ENCODE measurements at regions not wholly inside any gene's neighbourhood (a gene's known extent, or its start where the extent isn't known, plus 50 kb on each side); places are given as distances from the start of the nearest gene placed in this dataset.

DNA sequence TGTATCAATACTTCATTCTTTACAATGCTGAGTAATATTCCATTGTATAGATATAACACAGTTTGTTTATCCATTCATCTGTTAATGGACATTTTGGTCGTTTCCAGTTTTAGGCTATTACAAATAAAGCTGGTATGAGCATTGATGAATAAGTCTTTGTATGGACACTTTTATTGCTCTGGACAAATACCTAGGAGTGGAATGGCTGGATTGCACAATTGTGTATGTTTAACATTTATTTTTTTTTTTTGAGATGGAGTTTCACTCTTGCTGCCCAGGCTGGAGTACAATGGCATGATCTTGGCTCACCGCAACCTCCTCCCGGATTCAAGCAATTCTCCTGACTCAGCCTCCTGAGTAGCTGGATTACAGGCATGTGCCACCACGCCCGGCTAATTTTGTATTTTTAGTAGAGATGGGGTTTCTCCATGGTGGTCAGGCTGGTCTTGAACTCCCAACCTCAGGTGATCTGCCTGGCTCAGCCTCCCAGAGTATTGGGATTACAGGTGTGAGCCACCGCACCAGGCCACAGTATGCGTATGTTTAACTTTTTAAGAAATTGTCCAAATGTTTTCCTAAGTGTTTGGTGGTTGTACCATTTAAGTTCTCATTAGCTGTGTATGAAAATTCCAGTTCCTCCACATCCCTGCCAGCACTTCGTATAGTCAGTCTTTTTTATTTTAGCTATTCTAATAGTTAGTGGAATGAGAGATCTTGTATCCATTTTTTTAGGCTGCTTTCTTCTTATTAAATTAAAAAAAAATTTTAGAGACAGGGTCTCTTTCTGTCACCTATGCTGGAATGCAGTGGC is 194.9 kb upstream of the HAAO start:
- no peak for DNase-seq

DNA sequence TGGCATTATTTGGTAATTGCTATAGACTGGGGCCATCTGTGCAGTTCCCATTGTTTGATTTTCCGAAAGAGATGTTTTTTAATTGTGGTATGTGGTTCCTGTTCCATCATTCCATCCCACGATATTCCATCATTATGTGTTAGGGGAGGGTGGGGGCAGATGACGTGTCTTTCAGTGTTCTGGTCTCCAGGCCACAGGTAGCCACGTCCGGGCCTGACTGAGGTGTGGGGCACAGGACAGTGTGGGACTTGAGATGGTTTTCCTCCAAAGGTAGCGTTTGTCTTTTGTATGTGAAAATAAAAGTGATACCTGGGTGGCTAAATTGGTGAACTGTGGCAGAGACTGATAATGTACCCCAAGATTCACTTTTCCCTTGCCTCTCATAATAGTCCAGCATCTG is 192.2 kb upstream of the HAAO start:
- no peak for DNase-seq

DNA sequence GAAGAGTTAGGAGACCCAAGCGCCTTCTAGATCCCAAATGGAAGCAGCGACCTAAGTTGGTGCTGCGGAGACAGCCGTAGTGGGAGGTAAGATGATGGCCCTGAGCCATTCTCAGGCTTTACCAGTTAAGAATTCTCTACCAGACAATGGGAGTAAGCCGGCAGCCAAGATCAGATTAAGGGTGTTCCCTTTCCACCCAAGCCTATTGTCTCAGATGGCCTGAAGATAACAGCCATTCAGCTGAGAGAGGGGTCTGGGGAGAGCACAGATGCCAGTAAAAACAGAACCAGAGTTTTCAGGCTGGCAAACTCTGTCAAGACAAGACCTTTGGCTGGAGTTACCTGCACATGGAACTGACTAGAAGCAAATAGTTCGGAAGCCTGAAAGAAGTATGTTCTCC is 191.7 kb upstream of the HAAO start:
- DNase-seq, result no peak

DNA sequence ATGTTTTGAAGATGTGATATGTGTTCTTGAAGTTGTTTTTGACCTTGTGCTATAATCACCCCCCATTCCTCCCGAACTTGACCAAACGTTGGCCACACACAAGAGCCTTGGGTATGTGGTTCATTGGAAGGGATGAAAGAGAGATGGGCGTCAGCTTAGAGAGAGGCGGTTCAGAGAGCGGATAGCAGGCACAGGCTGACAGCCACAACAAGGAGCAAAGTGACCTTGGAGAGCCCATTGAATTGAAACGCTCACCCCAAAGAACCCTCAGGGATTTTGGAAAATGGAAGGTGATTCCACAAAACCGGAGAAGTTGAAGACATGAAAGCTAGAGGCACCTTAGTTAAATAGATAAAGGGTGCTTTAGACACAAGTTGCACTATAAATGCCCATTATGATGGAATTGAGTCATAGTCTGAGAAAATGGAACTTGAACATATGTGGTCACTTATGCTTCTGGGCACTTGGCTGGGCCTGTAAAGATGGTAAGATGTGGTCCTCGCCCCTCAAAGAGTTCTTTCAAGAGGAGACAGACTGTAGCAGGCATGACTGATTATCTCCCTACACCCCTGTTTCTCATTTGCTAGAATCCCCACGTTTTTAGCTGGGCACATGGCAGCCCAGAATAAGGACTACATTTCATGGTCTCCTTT is 188.5 kb upstream of the HAAO start:
- no peak for DNase-seq

DNA sequence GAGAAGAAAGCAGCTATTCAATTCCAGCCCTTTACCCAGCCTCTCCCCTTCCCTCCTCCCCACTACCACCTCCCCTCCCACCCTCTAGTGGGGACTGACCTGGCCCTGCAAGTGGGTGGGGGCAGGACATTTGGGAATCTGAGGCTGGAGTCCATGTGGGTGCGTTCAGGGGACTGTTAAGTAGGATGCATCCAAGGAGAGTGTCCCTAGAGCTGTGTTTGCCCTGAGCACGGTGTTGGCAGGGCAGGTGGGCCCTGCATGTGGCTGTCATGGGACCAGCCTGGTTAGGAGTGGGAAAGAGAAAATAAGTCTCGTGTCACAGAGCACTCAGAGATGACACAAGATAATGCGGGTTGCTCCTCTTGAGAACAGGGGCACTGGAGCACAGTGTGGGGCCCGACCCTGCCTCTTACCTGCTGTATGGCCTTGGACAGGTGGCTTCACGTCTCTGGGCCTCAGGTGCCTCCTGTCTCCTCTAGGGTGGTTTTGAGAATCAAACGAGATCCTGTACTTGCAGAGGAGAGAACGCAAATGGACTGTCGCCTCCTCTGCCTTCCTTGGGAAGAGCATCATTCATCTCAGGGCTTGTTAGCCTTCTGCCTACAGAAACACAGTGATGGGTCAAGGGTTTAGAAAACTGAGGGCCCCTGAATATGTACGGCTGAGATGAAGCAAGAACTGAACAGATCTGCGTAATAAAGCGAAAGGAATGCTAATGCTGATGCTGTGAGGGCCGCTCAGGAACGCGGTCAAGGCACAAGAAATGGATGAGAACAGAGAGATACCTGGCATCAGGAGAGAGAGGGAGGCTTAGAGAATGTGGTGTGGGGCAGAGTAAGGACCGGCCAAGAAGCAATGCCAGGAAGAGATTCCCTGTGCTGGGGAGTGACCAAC is 187.7 kb upstream of the HAAO start:
- DNase-seq, result no peak

DNA sequence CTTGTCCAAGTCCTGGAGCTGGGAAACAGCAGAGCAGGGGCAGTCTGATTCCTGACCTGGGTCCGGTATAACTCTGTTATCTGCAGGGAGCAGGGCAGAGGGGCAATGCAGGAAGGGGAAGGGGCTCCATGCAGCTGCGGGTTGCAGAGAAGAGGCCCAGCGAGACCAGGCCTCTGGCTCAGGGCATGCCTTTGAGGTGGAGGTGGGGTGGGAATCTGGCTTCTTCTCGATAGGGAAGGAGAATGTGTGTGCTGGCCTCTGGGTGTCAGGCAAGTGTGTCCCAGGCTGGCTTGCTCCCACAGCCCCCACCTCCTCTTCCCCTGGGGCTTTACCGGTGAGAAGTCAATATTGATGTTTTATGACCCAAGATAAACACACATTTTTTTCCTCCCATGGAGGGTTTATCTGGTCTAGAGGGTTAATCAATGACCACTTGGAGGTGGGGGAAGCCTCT is 187.1 kb upstream of the HAAO start:
- no peak for DNase-seq

DNA sequence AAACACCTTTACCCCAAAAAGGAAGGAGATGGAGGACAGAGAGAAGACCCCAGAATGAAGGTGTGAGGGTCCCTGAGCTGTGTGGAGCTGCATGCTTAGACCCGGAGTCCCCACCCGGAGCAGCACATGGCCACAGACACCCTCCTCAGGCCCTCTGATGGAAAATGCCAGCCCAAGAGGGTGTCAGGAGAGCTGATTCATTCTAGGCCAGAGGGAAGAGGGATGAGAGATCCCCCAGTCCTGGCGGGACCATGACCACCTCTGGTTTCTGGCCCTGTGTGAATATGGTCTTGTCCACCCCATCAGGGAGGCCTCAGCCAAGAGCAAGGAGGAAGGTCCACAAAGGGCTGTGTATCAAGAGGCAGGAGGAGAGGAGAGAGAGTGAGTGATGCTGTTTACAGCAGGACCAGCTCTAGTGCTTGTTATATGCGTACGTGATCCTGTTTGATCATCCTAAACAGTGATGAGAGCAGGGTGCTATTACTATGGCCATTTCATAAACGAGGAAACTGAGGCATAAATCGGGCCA is 186.6 kb upstream of the HAAO start:
- DNase-seq, result no peak

DNA sequence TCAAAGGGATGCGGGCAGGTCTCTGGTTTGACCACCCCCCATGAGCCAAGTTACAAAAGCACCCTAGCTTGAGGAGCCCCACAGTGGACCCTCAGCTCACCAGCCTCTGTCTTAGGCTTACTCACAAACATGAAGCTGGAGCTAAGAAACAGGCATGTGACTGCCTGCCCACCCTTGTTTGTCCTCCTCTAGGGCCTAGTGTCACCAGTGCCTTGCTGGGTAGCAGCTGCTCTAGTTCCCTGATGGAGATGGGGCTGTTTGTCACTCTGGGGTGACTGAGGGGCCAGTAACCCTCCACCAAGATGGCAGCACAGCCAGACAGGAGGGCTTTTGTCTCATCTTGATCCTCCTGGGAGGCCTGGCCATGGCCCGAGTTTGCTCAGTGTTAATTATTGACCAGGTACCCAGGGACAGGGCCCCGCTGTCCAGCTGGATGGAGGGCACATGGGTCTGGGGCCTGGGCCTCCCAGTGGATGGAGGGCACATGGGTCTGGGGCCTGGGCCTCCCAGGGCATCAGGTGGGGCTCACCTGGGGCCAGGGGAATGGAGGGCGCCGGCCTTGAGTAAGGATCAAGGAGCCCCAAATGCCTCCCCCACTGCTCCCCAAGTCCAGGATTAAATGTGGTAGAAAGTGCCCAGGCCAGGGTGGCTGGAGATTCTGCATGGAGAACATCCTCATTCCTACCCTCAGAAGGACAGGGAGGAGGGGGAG is 185.9 kb upstream of the HAAO start:
- no peak for DNase-seq

DNA sequence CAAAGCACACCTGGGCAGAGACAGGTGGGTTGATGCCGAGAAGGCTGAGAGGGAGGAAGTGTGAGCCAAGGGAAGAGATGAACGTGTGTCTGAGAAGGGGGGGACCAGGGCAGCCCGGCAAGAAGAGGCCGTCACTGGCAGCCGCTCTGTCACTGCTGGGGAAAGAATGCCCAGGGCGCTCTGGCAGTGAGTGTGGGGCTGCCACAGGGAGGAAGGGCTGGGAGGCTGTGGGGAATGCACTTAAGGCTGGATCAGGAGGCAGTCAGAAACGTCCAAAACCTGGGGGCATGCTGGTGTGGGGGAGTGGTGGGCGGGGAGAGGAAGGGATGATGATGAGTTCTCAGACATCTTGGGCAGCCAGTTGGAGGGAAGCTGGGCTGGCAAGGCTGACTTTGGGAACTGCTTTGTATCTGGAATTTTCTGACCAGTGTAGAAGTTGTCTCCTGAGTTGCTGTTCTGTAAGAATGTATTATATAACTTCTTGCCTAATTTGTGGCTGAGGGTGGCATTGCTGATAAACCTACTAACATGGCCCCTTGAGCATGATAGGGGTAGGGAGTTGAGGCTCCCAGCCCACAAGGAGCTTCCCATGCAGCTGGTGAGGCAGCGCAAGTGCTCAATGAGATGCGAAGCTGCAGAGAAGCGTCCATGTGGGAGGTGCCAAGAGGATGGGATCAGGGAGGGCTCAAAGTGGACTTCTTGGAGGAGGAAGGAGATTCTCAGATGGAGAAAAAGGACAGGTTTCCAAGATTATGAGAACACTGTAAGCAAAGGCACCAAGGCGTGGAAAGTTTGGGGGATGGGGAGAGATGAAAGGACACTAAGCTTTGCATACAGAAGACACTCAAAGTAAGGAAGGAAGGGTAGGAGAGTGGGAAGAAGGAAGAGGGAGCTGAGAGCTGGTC is 185.1 kb upstream of the HAAO start:
- DNase-seq, result no peak

DNA sequence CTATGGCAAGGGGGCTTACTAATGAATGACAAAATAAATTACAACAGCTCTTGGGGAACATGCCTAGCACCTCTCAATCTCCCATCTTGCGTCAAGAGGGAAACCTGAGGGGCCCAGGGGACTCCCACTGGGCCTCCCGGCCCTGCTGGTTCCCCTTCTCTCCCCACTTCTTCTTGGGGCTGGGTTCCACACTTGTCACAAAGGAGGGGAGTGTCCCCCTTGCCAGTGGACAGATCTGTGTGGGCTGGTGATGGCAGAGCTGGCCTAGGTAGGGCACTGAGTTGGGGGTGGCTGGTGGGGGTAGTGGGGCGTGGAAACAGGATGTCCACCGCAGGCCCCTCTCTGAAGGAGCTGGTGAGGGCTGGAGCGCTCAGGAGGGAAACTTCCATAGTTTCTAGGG is 184.0 kb upstream of the HAAO start:
- peak; percentile 7 for DNase-seq

DNA sequence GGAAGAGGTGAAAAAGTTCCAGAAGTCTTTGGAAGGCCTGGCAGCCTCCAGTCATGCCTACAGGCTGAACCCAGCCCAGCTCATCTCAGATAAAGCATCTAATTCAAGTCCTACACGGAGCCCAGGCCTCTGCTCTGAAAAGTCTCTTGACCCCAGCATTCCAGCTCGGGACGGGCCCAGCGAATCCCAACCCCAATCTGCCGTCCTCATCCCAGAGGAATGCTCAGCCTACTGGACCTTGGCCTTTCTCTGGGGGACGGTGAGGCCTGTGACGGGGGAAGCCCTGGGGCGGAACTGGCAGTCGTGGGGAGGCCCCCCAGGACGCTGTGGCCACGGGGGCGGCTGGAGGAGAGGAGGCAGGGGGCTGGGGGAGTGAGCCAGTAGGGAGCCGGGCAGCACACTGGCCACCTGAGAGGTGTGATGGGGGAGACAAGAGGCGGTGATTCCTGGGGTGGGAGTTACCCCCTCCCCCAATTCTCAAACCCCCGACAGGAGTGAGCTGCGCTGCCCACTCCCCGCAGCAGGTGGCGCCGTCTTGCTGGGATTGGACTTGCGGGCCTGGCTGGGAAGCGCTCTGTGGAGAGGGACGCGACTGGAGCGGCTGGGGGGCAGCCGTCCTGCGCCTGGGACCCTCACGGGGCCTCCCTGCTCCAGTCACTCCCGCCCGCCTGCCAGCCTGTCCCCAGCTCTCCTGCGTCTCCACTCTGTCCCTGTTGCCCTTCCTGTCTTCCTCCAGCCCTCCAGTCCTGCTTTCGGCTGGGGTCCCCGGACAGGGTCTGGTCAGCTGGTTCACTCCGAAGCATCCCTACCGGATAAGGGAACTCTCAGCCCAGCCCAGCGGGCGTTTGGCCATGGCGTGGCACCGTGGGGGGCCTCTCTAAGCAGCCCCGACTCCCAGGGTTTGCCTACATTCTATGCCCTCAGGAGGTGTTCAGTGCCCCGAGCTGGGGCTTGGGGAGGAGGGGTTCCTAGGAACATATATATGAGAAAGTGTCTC is 182.6 kb upstream of the HAAO start:
- peak; percentile 73 for DNase-seq

DNA sequence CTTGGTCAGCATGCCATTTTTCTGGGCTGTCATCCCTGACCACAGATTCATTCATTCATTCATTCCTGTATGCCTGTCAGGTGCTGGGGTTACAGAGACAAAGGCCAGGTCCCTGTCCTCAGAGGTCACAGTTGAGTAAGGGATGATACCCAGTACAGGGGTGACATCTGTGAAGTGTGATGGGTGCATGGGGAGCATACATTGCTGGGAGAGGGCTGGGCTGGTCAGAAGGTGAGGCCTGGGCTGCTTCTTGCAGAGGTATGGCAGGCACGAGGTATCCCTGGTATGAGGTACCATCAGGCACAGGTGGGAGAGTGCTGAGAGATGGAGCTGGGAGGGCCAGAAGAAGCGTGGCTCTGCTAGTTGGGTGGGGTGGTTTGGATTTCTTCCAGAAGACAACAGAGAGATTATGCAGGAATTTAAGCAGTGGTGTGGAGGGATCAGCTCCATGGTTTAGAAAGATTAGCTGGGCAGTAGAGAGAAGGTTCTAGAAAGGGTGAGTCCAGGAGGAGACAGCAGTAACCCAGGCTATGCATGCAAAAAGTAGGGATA is 181.9 kb upstream of the HAAO start:
- no peak for DNase-seq

DNA sequence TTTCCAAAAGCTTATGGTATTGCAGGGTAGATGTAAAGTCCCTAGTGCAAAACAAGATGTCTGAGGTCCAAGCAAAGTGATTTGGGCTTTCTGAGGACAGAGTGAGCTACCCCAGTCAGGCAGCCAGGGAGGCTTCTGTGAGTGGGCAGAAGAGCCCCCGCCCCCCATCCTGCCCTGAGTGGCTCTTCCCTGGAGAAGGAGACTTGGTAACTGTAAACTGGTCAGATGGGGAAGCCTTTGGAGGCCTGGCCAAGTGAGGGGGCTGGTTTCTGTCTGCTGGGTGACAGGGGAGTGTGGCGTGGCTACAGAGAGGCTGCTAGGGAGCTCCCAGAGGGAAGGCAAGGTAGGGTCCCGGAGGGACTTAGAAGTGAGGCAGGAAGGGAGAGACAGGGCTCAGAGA is 181.3 kb upstream of the HAAO start:
- DNase-seq, result no peak

DNA sequence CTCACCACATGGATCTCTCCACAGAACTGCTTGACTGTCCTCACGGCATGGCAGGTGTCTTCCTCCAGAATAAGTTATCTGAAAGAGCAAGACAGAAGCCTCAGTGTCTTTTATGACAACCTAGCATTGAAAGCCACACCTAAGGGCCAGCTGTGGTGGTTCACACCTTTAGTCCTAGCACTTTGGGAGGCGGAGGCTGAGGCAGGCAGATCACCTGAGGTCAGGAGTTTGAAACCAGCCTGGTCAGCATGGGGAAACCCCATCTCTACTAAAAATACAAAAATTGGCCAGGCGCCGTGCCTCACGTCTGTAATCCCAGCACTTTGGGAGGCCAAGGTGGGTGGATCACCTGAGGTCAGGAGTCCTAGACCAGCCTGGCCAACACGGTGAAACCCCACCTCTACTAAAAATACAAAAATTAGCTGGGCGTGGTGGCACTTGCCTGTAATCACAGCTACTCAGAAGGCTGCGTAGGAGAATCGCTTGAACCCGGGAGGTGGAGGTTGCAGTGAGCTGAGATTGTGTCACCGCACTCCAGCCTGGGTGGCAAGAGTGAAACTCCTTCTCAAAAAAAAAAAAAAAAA is 180.6 kb upstream of the HAAO start:
- peak; percentile 10 for DNase-seq

DNA sequence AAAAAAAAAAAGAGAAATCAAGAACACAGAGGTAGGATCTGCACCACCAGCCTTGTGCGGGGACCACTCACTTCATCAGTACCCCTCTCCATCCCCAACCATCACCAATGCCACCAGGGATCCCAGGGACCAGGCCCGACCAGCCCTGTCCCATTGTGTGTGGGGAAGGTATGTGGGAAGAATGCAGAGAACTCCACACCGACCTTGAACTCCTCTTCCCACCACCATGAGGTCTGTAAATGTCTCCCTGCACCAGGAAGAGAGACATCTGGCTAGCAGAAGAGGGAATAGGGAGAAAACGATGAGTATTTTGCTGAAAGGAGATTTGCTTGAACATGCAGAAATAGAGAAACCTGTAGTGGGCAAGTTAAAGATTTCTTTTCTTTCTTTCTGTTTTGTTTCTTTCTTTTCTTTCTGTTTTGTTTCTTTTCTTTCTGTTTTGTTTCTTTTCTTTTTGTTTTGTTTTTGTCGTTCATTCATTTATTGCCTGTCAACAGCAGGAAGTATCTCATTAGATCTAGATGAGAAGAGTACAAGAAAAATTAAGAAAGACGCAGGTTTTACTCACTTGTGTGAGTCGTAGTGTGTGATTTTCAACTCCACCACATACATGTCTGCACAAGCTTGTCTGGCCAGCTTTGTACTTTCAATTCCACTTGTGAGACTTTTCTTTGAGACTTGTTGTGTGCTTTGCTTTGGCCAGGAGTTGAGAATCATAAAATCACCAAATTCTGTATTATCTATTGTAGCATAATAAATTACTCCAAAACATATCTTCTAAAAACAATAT is 179.8 kb upstream of the HAAO start:
- DNase-seq, result peak; percentile 7

DNA sequence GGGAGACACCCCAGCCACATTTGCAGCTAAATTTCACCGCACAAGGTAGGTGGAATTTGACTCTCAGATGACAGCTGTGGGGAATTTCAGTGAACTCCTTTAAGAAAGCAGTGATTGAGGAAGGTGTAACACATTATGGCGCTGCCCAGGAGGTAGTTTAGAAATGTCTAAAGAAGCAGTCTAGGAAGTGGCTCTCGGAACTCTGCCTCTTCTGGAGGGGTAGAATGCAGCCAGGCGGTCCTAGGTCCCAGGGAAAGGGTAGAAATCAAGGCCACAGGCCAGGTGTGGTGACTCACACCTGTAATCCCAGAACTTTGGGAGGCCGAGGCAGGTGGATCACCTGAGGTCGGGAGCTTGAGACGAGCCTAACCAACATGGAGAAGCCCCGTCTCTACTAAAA is 179.0 kb upstream of the HAAO start:
- DNase-seq, result no peak

DNA sequence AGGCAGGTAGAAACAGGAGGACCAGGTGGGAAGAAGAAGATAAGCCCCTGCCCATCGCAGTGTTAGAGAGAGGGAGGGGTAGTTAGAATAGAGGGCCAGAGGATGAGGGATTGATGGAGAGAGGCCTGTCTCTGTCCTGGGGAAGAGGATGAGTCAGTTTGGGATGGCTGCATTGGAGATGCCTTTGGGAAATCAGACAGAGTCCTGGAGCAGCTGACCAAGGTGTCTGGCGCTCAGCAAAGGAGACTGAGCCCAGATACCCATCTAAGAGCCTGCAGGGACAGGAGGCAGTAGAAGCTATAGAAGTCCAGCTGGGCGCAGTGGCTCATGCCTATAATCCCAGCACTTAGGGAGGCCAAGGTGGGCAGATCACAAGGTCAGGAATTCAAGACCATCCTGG is 177.8 kb upstream of the HAAO start:
- DNase-seq, result no peak

Data from activated T-cell treated with anti-CD3 and anti-CD28 coated beads, Interleukin-2, amount 50 U/mL, for 1 hour (primary cell).